GM18868 (cell line): ENCODE measurements at regions not wholly inside any gene's neighbourhood (a gene's known extent, or its start where the extent isn't known, plus 50 kb on each side); places are given as distances from the start of the nearest gene placed in this dataset.

ENCODE experiments used
- ATAC-seq: cut with Tn5 transposase; IDR thresholded peaks from one replicate; pipeline ENCODE4 v1.9.1; 2021; ENCODE audit warnings: mild to moderate bottlenecking, moderate library complexity; ENCODE audit not compliant: unreplicated experiment

DNA sequence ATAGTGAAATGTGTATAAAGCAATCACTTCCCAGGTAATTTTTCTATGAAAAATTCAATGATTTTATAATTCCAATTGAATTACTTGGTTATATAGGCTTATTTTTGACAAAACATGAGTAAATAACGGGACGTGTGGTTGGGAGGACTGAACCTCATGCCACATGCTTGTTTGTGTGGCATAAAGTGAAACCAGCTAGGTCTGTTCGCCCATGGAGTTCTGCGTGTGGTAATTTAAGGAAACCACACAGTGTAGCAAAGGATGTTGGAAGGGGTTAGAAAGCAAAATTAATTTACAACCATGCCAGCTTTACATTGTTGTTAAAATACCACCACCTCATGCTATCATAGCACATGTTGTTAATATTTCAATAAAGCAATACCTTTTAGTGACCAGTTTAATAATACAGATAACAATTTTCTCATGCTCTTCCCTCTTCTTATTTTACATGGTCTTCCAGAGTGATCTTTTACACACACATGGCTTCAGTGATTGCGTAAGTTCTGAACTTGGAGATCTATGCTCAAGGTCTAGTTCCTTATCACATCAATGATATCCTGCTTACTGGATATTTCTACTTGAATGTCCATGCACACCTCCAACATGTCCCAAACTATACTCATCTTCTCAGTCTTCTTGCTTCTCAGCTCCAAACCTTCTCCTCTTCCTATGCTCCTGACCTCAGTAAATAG is 156.4 kb upstream of the ITGA4 start:
- ATAC-seq = no peak

DNA sequence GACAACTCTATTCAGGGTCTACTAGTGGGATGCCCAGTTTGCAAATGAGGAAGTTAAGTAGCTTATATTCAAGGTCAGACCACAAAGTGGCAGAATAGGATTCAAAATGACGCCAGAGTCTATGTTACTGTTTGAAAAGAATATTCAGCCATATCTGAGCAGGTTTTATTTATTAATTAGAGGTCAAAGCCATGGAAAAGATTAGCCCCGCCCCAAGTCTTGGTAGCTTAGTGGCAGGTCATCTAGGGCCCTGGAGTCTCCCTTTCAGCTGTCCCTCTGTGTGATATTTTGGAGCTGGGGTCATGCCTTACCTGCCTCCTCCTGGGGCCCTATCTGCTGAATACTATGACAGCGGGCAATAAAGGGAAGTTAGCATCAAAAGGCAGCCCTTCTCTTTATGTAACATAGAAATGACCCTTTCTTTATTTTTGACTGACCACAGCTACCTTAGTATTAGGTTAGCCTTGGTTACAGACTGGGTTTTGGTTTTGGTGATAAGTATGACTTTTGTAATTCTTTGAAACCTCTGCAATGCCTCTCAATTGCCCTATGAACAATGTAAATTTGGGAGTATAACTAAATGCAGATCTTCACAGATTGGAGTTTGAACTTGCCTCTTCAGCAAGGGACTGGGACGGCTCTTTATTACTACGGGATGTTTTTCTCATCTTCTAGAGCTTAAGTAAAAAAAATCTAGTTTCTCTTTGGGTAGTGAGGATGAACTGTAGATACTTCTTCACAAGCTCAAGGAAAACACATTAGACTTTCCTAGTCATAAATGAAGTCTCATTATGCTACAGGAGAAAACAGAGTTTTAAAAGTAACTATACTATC is 153.0 kb upstream of the ITGA4 start:
- peak; percentile 45 for ATAC-seq

DNA sequence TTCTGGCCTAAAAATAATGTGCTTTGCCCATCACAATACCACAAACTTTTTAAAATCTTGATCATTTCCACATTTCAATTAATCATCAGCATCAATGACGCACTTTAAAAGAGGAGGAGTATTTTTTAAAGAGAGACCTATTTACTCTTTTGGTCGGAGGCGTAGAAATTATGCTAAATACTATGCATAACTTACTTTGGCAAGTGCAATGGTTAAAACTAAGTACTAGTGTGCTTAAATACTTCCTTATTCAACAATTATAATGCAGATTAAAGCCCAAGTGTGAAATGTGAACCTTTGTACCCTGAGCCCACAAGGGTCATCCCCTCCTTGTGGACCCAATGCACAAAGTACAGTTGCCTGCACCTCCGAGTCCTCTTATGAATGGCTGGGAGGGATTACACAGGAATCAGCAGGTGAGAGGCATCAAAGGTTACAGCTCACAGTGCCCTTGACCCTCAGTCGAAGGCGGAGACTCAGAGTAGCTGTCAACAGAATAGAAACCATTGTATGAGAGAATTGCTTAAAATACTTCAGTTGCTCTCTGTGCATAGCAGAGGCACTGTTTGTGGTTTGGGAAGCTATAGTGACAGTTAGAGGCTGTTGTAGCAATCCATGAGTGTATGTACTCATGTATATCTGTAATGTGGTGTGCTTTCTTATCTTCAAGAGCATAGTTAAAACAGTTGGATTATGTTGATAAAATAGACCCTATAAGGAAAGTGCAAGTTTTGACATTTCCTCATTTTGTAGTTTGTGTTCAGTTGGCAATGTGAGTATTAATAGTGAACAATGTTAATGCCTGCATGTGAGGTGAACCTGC is 151.7 kb upstream of the ITGA4 start:
- peak; percentile 76 for ATAC-seq

DNA sequence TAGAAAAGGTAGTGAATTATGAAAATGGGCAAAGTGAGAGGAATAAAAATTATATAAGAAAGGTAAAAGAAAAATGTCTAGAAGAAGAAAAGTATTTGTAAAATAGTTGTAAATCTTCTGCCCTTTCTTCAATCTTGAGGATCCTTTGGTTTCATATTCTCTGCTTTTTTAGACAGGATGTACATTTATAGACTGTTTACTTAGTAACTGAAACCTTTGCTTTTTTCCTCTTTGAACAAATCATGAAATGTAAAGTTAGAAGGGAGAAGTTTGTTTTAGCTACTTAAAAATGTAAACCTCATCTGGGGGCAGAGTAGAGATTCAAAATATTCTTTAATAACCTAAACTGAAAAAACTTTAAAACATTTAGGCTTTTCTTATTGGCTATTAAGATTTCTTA is 150.4 kb upstream of the ITGA4 start:
- peak; percentile 18 for ATAC-seq

DNA sequence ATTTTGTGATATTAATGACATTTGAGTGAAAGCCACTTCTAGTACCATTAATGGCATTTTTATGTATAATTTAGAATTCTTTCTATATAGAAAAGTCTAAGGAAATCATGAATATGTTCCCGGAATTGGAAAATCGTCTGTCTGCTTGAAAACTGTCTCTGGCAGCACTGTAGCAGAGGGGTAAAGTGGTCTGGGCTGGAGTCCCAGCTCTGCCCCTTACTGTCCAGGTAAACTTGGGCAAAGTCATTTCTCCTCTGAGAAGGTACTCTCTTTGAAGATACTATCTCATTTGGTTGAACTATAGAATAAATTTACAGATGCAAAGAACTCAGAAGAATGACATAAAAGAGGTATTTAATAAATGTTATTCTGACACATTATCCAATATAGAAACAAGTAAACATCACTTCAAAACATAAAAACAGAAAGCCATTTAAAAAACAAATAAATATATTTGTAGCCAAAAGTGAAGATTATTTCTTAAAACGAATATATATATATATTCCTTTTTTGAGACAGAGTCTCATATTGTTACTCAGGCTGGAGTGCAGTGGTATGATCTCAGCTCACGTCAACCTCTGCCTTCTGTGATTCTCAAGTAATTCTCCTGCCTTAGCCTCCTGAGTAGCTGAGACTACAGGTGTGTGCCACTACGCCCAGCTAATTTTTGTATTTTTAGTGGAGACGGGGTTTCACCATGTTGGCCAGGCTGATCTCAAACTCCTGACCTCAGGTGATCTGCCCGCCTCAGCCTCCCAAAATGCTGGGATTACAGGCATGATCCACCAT is 149.8 kb upstream of the ITGA4 start:
- no peak for ATAC-seq

DNA sequence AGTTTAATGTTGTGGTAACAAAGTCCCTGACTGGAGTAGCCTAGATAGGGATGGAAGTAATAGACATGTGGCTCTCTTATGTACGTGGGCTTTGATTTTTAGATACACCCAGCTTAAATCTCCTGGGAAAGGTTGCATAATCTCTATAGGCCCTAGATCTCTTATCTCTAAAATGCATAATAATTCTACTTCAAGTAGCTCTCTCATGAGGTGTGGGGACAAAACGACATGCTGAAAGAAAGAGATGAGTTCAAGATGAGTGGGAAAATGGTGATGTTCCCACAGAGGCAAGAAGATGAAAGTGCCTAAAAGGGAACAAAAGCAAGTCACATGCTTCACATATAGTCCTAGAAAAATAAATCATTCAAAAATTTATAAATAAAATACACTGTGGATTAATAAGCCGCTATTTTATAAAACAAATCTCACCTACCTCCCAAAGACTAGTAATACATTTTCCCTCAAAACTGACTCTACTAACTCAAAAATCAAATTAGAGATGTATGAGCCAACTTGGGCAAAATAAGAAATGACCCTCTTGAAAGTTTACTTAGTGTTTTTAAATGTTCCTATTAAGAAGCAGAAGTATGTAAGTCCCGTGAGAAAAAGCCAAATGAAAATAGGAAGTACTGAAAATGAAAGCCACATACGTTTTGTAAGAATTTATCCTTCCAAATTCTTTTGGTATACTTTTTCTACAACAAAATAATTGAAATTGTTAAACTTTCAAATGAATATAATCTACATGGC is 148.2 kb upstream of the ITGA4 start:
- peak; percentile 13 for ATAC-seq

DNA sequence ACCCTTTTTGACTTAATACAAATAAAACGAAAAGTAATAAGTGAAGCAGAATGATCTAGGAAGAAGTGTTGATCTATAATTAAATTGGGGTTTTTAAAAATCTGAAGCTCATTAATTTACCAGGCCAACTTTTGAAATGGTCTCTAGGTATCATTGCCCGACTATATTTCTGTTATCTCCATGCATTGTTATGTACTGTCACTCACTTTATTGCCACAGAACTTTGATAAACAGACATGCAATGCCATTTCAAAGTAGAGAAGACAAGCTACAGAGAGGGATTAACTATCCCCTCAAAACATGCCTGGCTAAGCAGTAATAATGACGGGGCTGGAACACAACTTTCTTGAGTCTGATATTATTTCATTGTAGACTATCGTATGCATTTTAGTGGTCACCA is 147.6 kb upstream of the ITGA4 start:
- no peak for ATAC-seq

DNA sequence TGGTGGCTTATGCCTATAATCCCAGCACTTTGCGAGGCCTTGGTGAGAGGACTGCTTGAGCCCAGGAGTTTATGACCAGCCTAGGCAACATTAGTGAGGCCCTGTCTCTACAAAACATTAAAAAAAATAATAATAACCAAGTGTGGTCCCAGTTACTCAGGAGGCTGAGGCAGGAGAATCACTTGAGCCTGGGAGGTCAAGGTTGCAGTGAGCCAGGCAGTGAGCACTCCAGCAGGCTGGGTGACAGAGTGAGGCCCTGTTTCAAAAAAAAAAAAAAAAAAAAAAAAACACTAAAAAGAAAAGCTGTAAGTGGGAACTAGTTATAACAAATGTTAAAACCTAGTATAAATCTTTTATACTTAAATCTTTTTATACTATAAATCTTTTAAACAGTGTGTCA is 146.2 kb upstream of the ITGA4 start:
- ATAC-seq = no peak

DNA sequence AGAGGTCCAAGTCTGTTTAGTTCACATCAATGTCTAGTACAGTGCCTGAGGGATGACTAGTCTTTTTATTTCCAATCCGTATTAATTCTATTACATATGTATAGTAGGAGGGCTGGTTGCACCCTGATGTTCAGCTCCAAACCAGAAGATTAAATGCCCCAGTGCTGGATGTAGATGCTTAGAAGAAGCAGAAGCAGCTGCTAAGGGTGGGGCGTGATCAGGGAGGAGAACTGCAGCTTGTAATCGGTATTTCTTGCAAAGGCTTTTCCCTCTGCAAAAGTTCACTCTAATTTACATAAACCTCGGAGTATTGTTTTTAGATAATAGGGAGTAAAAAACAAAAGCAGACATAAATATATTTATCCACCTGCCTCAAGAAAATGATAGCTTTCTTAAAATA is 145.3 kb upstream of the ITGA4 start:
- peak; percentile 9 for ATAC-seq

DNA sequence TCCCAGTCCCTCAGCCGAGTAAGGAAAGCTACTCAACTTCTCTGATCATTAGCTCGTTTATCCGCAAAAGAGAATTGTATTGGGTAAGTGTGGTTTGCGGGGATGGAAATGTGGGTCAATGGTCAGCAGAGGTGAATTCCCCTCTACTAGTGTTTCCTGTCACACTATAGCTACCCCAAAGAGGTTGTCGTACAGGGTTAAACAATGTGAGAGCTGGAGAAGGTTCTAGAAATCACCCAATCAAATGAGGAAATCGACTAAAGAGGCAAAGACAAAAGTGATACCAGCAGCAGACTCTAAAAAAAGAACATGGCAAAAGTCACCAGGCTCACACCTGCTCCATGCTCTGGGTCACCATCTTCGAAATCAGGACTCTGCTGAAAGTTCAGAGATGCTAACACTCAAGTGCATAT is 144.7 kb upstream of the ITGA4 start:
- ATAC-seq = peak; percentile 68

DNA sequence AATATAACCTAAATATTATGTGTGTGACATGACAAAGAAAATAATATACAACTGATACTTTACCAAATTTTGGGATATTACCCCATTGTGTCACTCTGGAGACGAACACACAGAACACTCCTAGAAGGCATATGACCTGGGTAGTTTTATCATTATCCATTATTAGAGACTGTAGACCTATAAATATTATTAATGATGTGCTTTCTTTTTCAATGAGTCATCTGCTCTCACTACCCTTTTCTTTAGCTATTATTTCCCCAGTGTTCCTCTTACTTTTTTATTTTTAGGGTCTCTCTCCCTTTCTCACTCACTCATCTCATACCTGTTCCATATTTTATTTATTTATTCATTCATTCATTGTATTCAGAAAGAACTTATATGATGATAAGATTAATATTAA is 143.3 kb upstream of the ITGA4 start:
- ATAC-seq = peak; percentile 29

DNA sequence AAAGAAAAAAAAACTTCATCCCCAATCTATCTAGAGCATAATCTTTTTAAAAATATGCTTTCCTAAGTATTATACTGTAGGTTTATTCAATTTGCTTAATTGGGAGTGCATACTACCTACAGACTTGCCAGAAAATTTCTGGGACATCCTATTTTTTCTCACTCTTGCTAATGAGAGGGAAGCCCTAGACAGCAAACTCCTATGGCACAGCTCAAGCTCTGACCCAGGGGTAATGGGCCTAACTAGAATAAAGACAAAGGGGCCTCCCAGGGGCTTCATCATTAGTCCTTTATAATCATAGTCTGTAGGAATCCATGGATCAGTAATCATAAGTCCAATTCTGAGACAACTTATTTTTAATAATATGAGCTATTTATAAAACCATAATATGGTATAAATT is 142.6 kb upstream of the ITGA4 start:
- ATAC-seq = no peak

DNA sequence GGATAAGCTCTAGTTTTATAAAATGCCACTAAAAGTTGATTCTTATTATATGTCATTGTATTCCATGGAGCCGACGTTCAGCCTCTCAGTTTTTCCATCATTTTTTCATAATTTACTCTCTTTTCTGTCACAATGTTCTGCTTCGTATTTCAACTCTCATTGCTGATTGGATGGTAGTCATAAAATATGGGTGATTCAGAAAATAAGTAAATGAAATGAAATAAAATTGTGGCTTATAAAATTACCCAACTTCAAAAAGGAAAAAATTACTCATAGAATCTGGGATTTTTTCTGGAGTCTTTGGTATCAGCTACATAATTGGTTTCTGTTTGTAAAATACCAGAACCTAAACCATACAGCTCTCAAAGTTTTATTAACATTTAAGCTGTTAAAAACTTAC is 139.7 kb upstream of the ITGA4 start:
- no peak for ATAC-seq

DNA sequence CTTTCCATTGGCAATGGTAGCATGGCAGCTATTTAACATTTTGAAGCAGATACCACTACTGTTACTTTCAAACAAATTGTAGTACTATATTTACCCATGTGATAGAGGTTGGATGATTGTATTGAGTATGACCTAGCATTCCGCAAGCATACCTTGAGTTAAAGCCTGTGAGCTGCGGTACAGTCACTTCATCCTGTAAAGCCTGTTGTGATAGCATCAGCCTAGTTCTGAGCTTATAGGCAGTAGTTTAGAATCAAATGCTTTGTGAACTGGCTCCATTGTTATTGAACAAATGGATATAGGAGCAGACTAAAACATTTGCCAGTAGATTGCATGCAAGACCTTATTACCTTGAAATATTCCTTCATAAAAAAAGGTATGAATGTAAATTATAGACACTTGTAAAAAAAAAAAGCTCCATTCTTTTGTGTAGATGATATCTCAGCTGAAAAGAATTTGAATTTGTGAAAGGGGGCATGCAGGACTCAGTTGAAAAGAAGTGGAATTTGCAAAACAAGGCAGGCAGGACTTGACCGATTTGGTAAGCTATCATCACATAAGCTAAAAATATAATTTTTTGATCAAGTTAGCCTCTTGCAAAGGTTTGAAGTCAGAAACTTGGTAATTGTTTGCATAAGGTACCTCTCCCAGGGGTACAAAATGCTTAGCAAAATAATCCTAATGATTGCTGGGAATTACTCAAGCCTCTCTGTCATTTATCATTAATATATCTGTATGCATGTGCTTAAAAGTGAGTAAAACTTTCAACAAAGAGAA is 138.5 kb upstream of the ITGA4 start:
- no peak for ATAC-seq

DNA sequence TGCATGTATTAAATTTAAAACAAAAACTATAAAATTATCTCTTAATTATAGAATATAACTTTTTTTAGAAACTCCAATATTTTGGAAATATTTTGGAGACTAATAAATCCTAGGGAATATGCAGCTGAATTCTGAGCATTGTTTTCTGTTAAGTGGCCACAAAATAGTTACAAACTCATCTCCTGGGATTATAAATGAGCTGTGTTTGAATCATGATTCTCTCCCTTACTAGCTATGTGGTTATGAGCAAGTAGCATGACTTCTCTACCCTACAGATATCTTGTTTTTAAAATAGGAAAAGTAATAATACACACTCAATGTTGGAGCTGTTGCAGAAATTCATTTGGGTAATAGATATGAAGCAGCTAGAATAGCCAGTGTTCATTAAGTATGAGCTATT is 137.9 kb upstream of the ITGA4 start:
- ATAC-seq = no peak

DNA sequence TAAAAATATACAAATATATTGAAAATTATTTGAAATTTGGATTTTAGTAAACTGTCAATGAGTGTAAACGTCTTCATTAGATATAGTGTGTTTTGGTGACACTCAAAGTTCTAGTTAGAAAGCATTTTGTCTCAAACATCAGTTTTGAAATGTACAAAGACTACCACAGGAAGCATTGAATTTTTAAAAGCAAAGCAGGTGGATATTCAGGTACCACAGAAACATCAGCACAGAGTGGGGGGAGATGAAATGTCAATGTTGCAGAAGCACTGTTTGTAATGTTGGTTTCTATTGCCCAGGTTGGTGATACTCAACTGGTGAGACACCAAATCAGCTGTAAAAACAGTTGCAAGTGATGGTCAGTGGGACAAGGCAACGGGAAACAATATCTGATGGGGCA is 136.5 kb upstream of the ITGA4 start:
- ATAC-seq = no peak

DNA sequence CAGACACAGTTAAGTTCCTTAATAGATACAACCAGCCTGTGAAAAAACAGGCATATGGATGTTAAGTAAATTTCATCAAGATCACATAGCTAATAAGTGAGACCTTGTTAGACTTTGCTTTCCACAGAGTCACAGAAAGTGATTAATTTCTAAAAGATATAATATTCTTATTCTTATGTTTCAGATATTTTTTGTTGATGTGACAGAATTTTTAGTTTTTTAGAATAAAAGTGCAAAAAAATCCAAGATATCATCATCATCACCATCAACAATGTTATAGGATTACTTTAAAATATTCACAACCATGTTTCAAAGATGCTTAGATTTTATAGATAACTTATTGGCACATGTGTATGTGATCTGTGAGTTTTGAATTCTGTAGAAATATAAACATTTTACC is 132.3 kb upstream of the ITGA4 start:
- no peak for ATAC-seq

DNA sequence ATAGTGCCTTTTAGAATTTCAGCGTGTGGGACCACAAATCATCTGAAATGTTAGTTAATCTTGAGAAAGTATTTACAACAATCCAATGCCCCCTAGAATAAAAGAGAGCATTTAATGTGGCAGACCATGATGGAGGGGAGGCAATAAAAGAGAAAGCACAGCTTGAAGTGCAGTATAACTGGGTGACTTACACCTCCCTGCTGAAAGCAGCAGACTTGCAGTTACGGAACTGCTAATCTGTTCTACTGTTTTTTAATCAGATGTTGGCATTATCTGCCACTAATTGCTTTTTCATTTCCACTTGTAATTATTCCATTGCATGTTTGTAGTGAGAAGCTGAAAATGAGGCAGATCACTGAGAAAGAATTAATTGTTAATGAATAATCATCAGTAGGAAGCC is 130.5 kb upstream of the ITGA4 start:
- no peak for ATAC-seq

DNA sequence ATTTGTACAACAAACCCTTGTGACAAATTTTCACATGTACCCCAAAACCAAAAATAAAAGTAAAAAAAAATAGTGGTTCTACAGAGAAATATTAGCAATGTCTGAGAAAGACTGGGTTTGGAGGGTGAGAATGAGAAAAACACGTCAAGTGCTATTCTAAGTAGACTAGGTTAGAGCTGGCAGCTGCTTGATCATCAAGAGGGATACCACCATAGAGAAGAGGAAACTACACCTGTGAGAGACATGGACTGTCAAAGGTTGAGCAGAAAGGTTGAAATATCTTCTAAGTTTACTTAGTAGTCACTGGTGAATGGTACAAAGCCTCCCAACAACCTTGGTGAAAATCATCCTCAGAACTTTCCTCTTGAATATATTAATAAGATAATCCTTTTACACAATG is 126.9 kb upstream of the ITGA4 start:
- ATAC-seq = no peak
